MM.1S (cell line): ENCODE measurements at regions not wholly inside any gene's neighbourhood (a gene's known extent, or its start where the extent isn't known, plus 50 kb on each side); places are given as distances from the start of the nearest gene placed in this dataset.

ENCODE experiments used
- DNase-seq: peaks from one replicate; pipeline ENCODE4 v3.0.0-alpha.2; 2015
- H2AFZ ChIP-seq: fragments of 300-600 bp; sonication (generic); 2 replicates; pipeline ENCODE4 v1.6.0; 2016; ENCODE audit warnings: antibody characterized with exemption, low read length
- H3F3A ChIP-seq: fragments of 300-600 bp; sonication (generic); 2 replicates; pipeline ENCODE4 v1.6.1; 2016; ENCODE audit warnings: mild to moderate bottlenecking, antibody characterized with exemption, low read length, moderate library complexity, mixed read lengths; ENCODE audit not compliant: insufficient read depth
- H3K27ac ChIP-seq: fragments of 300-600 bp; sonication (generic); 2 replicates; pipeline ENCODE4 v1.5.1; 2016; ENCODE audit warnings: mild to moderate bottlenecking, low read length
- H3K27me3 ChIP-seq: fragments of 300-600 bp; sonication (generic); replicated peaks from 2 replicates; pipeline ENCODE4 v1.6.0; 2016; ENCODE audit warnings: low read length; ENCODE audit not compliant: insufficient read depth
- H3K36me3 ChIP-seq: fragments of 300-600 bp; sonication (generic); replicated peaks from 2 replicates; pipeline ENCODE4 v1.6.1; 2016; ENCODE audit warnings: mild to moderate bottlenecking, low read length, mixed read lengths; ENCODE audit not compliant: insufficient read depth
- H3K4me1 ChIP-seq: fragments of 300-600 bp; sonication (generic); 2 replicates; pipeline ENCODE4 v1.6.1; 2016; ENCODE audit warnings: low read length, mixed read lengths
- H3K4me2 ChIP-seq: fragments of 300-600 bp; sonication (generic); 2 replicates; pipeline ENCODE4 v1.6.0; 2016; ENCODE audit warnings: low read depth, low read length
- H3K4me3 ChIP-seq: fragments of 300-600 bp; sonication (generic); 2 replicates; pipeline ENCODE4 v1.5.1; 2016; ENCODE audit warnings: low read length, mixed read lengths
- H3K79me2 ChIP-seq: fragments of 300-600 bp; sonication (generic); 2 replicates; pipeline ENCODE4 v1.6.1; 2016; ENCODE audit warnings: mixed run types, low read length, mixed read lengths
- H3K9ac ChIP-seq: fragments of 300-600 bp; sonication (generic); 2 replicates; pipeline ENCODE4 v1.6.1; 2016; ENCODE audit warnings: low read length, mixed read lengths
- H3K9me2 ChIP-seq: fragments of 300-600 bp; sonication (generic); replicated peaks from 2 replicates; pipeline ENCODE4 v1.6.1; 2016; ENCODE audit warnings: mild to moderate bottlenecking, low read length, mixed read lengths; ENCODE audit not compliant: insufficient read depth
- H3K9me3 ChIP-seq: fragments of 300-600 bp; sonication (generic); replicated peaks from 2 replicates; pipeline ENCODE4 v1.6.1; 2016; ENCODE audit warnings: mild to moderate bottlenecking, low read length, mixed read lengths; ENCODE audit not compliant: insufficient read depth
- H4K20me1 ChIP-seq: fragments of 300-600 bp; sonication (generic); 2 replicates; pipeline ENCODE4 v1.6.1; 2016; ENCODE audit warnings: mild to moderate bottlenecking, low read length, moderate library complexity, mixed read lengths; ENCODE audit not compliant: insufficient read depth
- EZH2 ChIP-seq: fragments of 300-600 bp; sonication (generic); optimal IDR thresholded peaks from 2 replicates; pipeline ENCODE3; 2017; ENCODE audit warnings: low read depth, mild to moderate bottlenecking, antibody characterized with exemption, low read length, mixed read lengths
- EZH2phosphoT487 ChIP-seq: fragments of 300-600 bp; sonication (generic); IDR thresholded peaks from 2 replicates; pipeline ENCODE4 v1.6.1; 2018; ENCODE audit warnings: antibody characterized with exemption, low read length
- TF ChIP-seq, protein P1 (sequence below): fragments of 300-600 bp; sonication (generic); IDR thresholded peaks from 2 replicates; pipeline ENCODE4 v1.5.1; 2016; ENCODE audit warnings: antibody characterized with exemption, low read length, mixed read lengths

DNA sequence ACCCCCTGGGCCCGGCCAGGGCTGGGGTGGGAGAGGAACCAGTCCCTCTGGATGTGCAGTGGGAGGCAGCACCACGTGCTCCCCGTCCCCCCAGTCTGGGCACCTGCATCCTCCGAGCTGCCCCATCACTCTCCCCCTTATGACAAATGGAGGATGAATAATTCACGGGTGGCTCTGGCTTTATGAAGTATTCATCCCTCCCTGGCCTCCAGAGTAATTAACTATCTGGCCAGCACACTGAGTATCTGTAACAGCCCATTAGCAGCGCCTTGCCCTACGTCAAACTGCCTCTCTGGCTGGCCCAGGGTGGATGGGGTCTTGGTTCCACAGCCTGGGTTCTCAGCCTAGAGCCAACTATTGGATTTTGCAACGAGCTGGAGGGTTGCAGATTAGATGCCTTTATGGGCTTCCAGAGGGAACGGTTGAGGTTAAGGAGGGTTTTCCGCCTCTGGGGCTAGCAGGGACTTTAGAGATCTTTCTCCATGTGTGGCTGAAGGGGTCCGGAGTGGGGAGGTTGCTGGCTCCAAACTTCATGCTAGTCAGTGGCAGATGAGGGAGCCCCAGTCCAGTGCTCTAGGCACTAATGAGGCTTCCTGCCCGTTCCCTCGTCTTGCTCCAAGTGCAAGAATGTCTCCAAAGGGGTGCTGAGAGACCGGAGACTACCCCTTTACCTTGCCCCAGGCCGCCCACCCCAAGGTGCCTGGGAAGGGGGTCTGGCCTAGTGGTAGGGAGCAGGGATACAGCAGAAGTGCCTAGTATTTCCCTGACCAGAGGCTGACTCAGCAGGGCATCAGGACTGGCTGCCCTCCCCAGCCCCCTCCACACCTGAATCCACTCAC lies 53.5 kb upstream of the MLN start:
- Histone ChIP-seq H2AFZ (no peak overlapping the region), H3K9ac (no peak overlapping the region), H3K9me2 (no peaks in the 10 kb centered on the region), H4K20me1 (no peaks in the 10 kb centered on the region), H3K27ac (no peak overlapping the region), H3K79me2 (no peaks in the 10 kb centered on the region), H3F3A (peaks cover 18% of the 10 kb centered on the region), H3K9me3 (no peaks in the 10 kb centered on the region), H3K36me3 (no peaks in the 10 kb centered on the region), H3K4me1 (peaks cover 53% of the 10 kb centered on the region), H3K4me2 (peak overlapping the region; percentile 21; the same call in 1 of the 2 replicates), H3K4me3 (no peak overlapping the region), H3K27me3 (no peaks in the 10 kb centered on the region)
- TF ChIP-seq, protein P1, sequence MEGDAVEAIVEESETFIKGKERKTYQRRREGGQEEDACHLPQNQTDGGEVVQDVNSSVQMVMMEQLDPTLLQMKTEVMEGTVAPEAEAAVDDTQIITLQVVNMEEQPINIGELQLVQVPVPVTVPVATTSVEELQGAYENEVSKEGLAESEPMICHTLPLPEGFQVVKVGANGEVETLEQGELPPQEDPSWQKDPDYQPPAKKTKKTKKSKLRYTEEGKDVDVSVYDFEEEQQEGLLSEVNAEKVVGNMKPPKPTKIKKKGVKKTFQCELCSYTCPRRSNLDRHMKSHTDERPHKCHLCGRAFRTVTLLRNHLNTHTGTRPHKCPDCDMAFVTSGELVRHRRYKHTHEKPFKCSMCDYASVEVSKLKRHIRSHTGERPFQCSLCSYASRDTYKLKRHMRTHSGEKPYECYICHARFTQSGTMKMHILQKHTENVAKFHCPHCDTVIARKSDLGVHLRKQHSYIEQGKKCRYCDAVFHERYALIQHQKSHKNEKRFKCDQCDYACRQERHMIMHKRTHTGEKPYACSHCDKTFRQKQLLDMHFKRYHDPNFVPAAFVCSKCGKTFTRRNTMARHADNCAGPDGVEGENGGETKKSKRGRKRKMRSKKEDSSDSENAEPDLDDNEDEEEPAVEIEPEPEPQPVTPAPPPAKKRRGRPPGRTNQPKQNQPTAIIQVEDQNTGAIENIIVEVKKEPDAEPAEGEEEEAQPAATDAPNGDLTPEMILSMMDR: no peak
- TF ChIP-seq EZH2phosphoT487 (no peak), EZH2 (no peak)
- no peak for DNase-seq

GRCh38 chr6:33856655-33857054 lies 52.9 kb upstream of the MLN start:
- no peaks in the 10 kb centered on the region for H3K27me3 ChIP-seq
- no peaks in the 10 kb centered on the region for H3K9me2 ChIP-seq
- H3K9ac ChIP-seq: no peak overlapping the region

GRCh38 chr6:33856031-33856590 lies 52.3 kb upstream of the MLN start:
- Histone ChIP-seq H2AFZ (no peak overlapping the region), H3K9me3 (no peaks in the 10 kb centered on the region), H3K79me2 (no peaks in the 10 kb centered on the region), H3K36me3 (no peaks in the 10 kb centered on the region), H3K4me2 (peak overlapping the region; percentile 21), H4K20me1 (no peaks in the 10 kb centered on the region), H3K9me2 (no peaks in the 10 kb centered on the region), H3K4me1 (peaks cover 41% of the 10 kb centered on the region), H3K27ac (no peak overlapping the region), H3K9ac (no peak overlapping the region), H3K27me3 (0 out of 2 replicates have a peak, but pooled peaks cover 4% of the 10 kb centered on the region), H3K4me3 (no peak overlapping the region), H3F3A (peaks cover 10% of the 10 kb centered on the region)
- no peak for DNase-seq
- TF ChIP-seq EZH2phosphoT487: no peak
- no peak for TF ChIP-seq EZH2
- TF ChIP-seq, protein P1: no peak

More at GRCh38 chr6:33856655-33857054, 52.9 kb upstream of the MLN start:
- peak overlapping the region; percentile 21 for H3K4me2 ChIP-seq
- no peaks in the 10 kb centered on the region for H4K20me1 ChIP-seq
- H2AFZ ChIP-seq: no peak overlapping the region
- no peaks in the 10 kb centered on the region for H3K79me2 ChIP-seq
- no peak overlapping the region for H3K27ac ChIP-seq
- no peak overlapping the region for H3K4me3 ChIP-seq
- no peaks in the 10 kb centered on the region for H3K9me3 ChIP-seq
- no peaks in the 10 kb centered on the region for H3K36me3 ChIP-seq
- TF ChIP-seq, protein P1: no peak
- TF ChIP-seq EZH2phosphoT487 (no peak), EZH2 (no peak)
- peaks cover 15% of the 10 kb centered on the region for H3F3A ChIP-seq
- H3K4me1 ChIP-seq: peaks cover 47% of the 10 kb centered on the region
- peak; percentile 81 for DNase-seq
